ENCODE measurements at regions not wholly inside any gene's neighbourhood (a gene's known extent, or its start where the extent isn't known, plus 50 kb on each side); places are given as distances from the start of the nearest gene placed in this dataset.

DNA sequence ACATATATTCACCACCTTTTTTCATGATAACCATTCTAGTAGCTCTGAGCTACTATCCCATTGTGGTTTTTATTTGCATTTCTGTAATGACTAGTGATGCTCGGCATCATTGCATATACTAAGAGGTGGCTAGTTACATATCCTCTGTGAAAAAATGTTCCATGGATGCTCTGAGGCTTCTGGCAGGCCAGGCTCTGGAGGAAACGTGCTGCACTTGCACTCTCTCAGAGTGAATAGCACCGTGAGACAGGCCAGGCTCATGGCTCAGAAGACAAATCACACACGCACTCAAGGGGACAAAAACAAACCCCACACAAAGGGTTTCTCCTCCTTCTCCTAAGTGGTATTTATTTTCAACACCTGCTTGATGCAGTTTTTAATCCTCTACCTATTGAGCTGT is 1085.3 kb upstream of the CNTNAP5 start:
- no peaks in the 10 kb centered on the region for H3K9me3 Mint-ChIP-seq
- TF ChIP-seq, protein P1, sequence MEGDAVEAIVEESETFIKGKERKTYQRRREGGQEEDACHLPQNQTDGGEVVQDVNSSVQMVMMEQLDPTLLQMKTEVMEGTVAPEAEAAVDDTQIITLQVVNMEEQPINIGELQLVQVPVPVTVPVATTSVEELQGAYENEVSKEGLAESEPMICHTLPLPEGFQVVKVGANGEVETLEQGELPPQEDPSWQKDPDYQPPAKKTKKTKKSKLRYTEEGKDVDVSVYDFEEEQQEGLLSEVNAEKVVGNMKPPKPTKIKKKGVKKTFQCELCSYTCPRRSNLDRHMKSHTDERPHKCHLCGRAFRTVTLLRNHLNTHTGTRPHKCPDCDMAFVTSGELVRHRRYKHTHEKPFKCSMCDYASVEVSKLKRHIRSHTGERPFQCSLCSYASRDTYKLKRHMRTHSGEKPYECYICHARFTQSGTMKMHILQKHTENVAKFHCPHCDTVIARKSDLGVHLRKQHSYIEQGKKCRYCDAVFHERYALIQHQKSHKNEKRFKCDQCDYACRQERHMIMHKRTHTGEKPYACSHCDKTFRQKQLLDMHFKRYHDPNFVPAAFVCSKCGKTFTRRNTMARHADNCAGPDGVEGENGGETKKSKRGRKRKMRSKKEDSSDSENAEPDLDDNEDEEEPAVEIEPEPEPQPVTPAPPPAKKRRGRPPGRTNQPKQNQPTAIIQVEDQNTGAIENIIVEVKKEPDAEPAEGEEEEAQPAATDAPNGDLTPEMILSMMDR (IDR thresholded peaks at IDR 0.05; ENCODE audit: unreplicated experiment in 3 of 3), result no peak
- H3K27me3 Mint-ChIP-seq (ENCODE audit: low read depth), result no peaks in the 10 kb centered on the region
- no peak overlapping the region for H3K27ac Mint-ChIP-seq
- no peaks in the 10 kb centered on the region for H3K4me1 Mint-ChIP-seq
- no peaks in the 10 kb centered on the region for H3K36me3 Mint-ChIP-seq (ENCODE audit: low read depth)
- no peak overlapping the region for H3K4me3 Mint-ChIP-seq

DNA sequence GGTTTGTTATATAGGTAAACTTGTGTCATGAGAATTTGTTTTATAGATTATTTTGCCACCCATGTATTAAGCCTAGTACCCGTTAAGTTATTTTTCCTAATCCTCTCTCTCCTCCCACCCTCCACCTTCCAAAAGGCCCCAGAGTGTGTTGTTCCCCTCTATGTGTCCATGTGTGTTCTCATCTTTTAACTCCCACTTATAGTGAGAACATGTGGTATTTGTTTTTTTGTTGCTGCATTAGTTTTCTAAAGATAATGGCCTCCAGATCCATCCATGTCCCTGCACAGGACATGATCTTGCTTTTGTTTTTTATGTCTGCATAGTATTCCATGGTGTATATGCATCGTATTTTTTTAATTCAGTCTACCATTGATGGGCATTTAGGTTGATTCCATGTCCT is 1075.6 kb upstream of the CNTNAP5 start:
- H3K9me3 Mint-ChIP-seq, result peaks cover 3% of the 10 kb centered on the region
- TF ChIP-seq, protein P1 (IDR thresholded peaks at IDR 0.05; ENCODE audit: unreplicated experiment in 3 of 3), result no peak
- H3K27ac Mint-ChIP-seq, result no peak overlapping the region

DNA sequence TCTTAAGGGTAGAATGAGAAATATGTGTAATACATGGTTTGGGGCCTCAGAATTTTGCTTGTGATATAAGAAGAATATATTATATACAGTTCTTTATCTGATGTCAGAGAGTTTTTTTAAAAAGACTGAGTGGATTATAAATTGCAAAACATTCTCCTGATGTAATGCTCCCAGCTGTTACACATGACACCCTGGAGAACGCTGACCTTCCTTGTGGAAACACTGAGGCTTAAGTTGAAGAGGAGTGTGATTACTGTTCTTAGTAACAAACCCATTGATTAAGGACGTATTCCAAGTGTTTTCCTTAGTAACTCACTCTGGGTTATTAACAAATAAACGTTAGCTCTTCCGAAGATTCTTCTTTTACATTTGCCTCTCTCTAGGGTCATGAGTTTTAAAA is 1069.3 kb upstream of the CNTNAP5 start:
- Mint-ChIP-seq H3K9me3 (no peaks in the 10 kb centered on the region), H3K27ac (no peak overlapping the region), H3K36me3 (ENCODE audit: low read depth) (no peaks in the 10 kb centered on the region), H3K4me3 (no peak overlapping the region), H3K27me3 (ENCODE audit: low read depth) (no peaks in the 10 kb centered on the region), H3K4me1 (peaks cover 7% of the 10 kb centered on the region)
- TF ChIP-seq, protein P1 (IDR thresholded peaks at IDR 0.05; ENCODE audit: unreplicated experiment in 3 of 3), result no peak

More for the DNA sequence above, 1075.6 kb upstream of the CNTNAP5 start:
- Mint-ChIP-seq H3K4me3 (no peak overlapping the region), H3K36me3 (ENCODE audit: low read depth) (no peaks in the 10 kb centered on the region), H3K27me3 (ENCODE audit: low read depth) (no peaks in the 10 kb centered on the region), H3K4me1 (no peaks in the 10 kb centered on the region)

DNA sequence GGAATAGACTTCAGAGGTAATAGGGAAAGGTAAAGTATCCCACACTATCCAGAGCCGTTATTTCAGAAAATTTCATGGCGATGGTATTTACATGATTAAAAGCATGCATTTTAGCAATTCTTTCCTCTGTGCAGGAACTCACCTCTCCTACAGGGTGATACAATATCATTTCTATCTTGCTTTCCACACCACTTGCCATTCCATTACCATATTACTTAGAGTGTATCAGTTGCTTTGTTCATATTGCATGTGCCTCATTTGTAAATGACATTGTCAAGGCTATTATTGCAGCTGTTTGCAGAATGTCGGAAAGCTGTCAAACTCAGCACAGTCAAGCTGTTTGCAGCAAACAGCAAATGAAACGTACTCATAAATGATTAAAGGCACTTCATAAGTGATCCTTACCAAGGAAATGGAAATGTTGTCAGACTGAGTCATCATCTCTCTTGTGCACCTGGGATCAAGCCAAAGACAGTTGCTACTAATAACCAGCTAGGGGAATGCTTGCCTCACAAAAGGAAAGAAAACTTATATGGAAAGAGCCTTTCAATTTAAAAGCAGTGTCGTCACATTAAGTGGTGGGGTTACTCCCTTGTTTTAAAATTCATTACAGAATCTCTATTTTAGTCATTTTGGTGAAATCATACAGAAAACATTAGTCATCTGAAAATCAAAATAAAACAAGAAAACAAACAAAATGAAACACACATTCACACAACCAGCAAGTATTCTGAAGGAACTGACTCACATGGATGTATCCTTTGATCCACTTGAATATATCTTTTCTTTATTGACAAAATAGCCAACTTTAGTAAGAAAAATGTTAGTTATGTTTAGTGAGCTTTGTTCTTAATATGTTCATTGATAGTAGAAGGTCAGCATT is 1064.1 kb upstream of the CNTNAP5 start:
- no peaks in the 10 kb centered on the region for H3K27me3 Mint-ChIP-seq (ENCODE audit: low read depth)
- H3K36me3 Mint-ChIP-seq (ENCODE audit: low read depth), result no peaks in the 10 kb centered on the region
- H3K27ac Mint-ChIP-seq, result peak overlapping the region in 1 of 3 experiments; percentile 22
- H3K4me3 Mint-ChIP-seq, result no peak overlapping the region
- H3K4me1 Mint-ChIP-seq, result peaks cover 13% of the 10 kb centered on the region
- TF ChIP-seq, protein P1 (IDR thresholded peaks at IDR 0.05; ENCODE audit: unreplicated experiment in 3 of 3), result no peak
- H3K9me3 Mint-ChIP-seq, result no peaks in the 10 kb centered on the region

DNA sequence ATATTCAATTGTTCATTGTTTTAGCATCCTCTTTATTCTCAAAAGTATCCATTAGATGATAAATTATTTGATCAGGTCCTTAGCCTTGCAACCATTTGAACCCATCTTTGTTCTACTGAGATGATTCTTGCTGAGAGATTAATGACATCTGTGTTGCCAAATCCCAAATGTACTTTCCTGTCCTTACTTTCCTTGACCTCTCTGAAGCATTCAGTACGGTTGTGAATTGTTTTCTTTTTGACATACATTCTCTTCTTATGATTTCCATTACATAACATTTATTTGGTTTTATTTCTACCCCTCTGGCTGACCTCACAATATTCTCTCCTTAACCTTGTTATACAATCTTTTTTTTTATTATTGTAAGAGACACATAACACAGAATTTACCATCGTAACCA is 1058.6 kb upstream of the CNTNAP5 start:
- TF ChIP-seq, protein P1 (IDR thresholded peaks at IDR 0.05; ENCODE audit: unreplicated experiment in 3 of 3), result no peak
- no peaks in the 10 kb centered on the region for H3K36me3 Mint-ChIP-seq (ENCODE audit: low read depth)
- no peaks in the 10 kb centered on the region for H3K27me3 Mint-ChIP-seq (ENCODE audit: low read depth)
- no peaks in the 10 kb centered on the region for H3K4me1 Mint-ChIP-seq
- H3K27ac Mint-ChIP-seq, result no peak overlapping the region
- H3K4me3 Mint-ChIP-seq, result no peak overlapping the region
- H3K9me3 Mint-ChIP-seq, result peaks cover 24% of the 10 kb centered on the region

DNA sequence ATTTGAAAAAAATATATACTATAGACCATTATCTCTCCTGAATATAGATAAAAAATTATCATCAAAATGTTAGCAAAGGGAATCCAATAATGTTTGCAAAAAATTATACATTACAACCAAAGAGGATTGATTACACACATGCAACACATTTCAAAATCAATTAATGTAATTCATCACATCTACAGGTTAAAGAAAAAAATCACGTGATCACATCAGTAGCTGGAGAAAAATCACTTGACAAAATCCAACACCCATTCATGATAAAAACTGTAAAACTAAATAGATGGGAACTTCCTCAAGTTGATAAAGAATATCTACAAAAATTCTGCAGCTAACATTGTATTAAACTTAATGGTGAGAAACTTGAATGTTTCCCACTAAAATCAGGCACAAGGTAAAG is 1047.5 kb upstream of the CNTNAP5 start:
- no peaks in the 10 kb centered on the region for H3K27me3 Mint-ChIP-seq (ENCODE audit: low read depth)
- H3K4me3 Mint-ChIP-seq, result no peak overlapping the region
- TF ChIP-seq, protein P1 (IDR thresholded peaks at IDR 0.05; ENCODE audit: unreplicated experiment in 3 of 3), result no peak
- H3K4me1 Mint-ChIP-seq, result no peaks in the 10 kb centered on the region
- H3K27ac Mint-ChIP-seq, result no peak overlapping the region
- no peaks in the 10 kb centered on the region for H3K36me3 Mint-ChIP-seq (ENCODE audit: low read depth)
- peaks cover 7% of the 10 kb centered on the region for H3K9me3 Mint-ChIP-seq
